Activated T-helper 17 cell treated with anti-CD3 and anti-CD28 coated beads, Interleukin-2, amount 50 U/mL, for 72 hours (primary cell): ENCODE measurements at regions not wholly inside any gene's neighbourhood (a gene's known extent, or its start where the extent isn't known, plus 50 kb on each side); places are given as distances from the start of the nearest gene placed in this dataset.
"Not testable (repeated sequence)": the region's sequence is repeated elsewhere in the genome, so short reads cannot be mapped to it uniquely, and the experiment has no call there.

Experiments
- ATAC-seq: fragments of 150-1000 bp; cut with Tn5 transposase; replicated peaks from 2 replicates; pipeline ENCODE4 v1.10.0; 2021; ENCODE audit warnings: mild to moderate bottlenecking, moderate library complexity
- H3K27ac Mint-ChIP-seq: one replicate; pipeline ENCODE4 v1.8.0; 2022; ENCODE audit warnings: mixed read lengths
- H3K27me3 Mint-ChIP-seq: one replicate; pipeline ENCODE4 v1.8.0; 2022; ENCODE audit warnings: mixed read lengths
- H3K36me3 Mint-ChIP-seq: one replicate; pipeline ENCODE4 v1.8.0; 2022; ENCODE audit warnings: low read depth, mild to moderate bottlenecking, mixed read lengths
- H3K4me1 Mint-ChIP-seq: one replicate; pipeline ENCODE4 v1.8.0; 2022; ENCODE audit warnings: mixed read lengths
- H3K4me3 Mint-ChIP-seq: one replicate; pipeline ENCODE4 v1.8.0; 2022; ENCODE audit warnings: mild to moderate bottlenecking, mixed read lengths
- H3K9me3 Mint-ChIP-seq: one replicate; pipeline ENCODE4 v1.8.0; 2022; ENCODE audit warnings: mixed read lengths

- no peaks in the 10 kb centered on the region for H3K27me3 Mint-ChIP-seq
- ATAC-seq, result no peak
- no peak overlapping the region for H3K27ac Mint-ChIP-seq
- peaks cover 5% of the 10 kb centered on the region for H3K9me3 Mint-ChIP-seq
- no peak overlapping the region for H3K4me3 Mint-ChIP-seq
- no peaks in the 10 kb centered on the region for H3K36me3 Mint-ChIP-seq
- H3K4me1 Mint-ChIP-seq, result peaks cover 20% of the 10 kb centered on the region
Observed at GRCh38 chr1:221991221-221991620, 249.3 kb upstream of the DUSP10 start.

- ATAC-seq, result no peak
- Mint-ChIP-seq H3K4me1 (peaks cover 14% of the 10 kb centered on the region), H3K27ac (no peak overlapping the region), H3K9me3 (peaks cover 5% of the 10 kb centered on the region), H3K4me3 (no peak overlapping the region), H3K27me3 (no peaks in the 10 kb centered on the region), H3K36me3 (no peaks in the 10 kb centered on the region)
Observed at GRCh38 chr1:221989741-221990140, 247.9 kb upstream of the DUSP10 start.

DNA sequence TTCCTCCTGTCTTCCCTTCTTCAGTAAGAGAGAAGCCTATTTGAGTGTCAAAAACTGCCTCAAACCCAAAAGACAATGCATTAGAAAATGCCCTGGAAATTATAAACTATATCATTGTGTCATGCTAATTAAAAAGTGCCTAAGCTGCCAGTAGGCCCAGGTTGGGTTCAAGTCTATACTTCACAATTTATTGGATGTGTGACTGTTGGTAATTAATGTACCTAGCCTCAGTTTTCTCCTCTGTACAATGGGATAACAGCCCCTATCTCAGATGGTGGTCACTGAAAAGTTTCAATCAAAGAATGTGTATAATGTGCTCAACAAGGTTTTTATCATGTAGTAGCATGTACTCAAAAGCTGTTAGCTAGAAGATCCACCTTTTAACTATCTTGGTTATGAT, 246.9 kb upstream of the DUSP10 start:
- Mint-ChIP-seq H3K27ac (no peak overlapping the region), H3K27me3 (no peaks in the 10 kb centered on the region), H3K36me3 (no peaks in the 10 kb centered on the region), H3K9me3 (peaks cover 5% of the 10 kb centered on the region), H3K4me1 (peaks cover 12% of the 10 kb centered on the region), H3K4me3 (no peak overlapping the region)
- ATAC-seq, result no peak

DNA sequence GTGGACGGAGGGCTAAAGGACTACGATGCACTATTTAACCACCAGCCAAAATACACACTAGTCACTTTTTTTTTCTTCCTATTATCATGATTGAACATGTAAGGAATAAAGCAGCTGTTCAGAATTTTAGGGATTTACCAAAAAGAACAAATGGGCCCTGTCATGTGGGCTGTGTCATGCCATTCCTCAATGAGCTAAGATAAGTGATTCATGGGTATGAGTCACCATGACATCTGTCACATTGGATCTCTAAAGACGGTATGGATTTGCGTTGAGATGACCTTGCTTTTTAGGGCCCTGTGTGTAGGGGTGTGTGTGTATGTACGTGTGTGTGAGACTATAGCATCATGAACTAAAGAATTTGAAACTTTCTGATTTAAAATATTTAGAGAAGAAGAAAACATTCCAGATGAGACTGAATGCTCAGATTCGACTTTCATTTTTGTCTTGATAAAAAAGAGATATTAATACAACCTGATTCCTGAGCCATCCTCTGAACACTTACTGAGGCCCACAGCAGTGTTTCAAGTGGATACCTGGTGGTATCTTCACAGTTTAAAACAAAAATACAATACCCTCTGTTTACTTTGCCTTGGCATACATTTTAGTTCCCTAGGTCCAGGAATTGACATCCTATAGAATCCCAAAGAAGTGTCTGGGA, 246.1 kb upstream of the DUSP10 start:
- Mint-ChIP-seq H3K4me1 (peaks cover 12% of the 10 kb centered on the region), H3K9me3 (peaks cover 5% of the 10 kb centered on the region), H3K4me3 (no peak overlapping the region), H3K36me3 (no peaks in the 10 kb centered on the region), H3K27ac (no peak overlapping the region), H3K27me3 (peaks cover 8% of the 10 kb centered on the region)
- ATAC-seq, result peak; percentile 71

- ATAC-seq, result no peak
- peaks cover 5% of the 10 kb centered on the region for H3K9me3 Mint-ChIP-seq
Observed at GRCh38 chr1:221983444-221983843, 241.6 kb upstream of the DUSP10 start.

DNA sequence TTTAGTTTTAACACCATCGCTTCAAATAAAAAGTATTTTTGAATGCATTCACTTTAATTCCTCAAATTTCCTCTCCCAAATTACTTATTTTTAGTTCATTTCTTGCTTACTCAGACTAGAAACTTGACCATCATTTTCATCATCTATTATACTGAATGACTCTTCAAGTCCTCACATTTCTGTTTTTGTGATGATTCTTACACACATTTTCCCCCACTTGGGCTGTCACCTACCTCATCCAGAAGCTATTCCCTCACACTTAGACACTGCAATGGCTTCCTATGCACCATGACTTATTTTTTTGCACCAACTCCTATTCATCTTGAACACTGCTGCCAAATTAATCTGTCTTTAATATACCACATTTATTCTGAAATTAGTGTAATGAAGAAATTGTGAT, 239.6 kb upstream of the DUSP10 start:
- Mint-ChIP-seq H3K27me3 (peaks cover 8% of the 10 kb centered on the region), H3K27ac (no peak overlapping the region), H3K36me3 (no peaks in the 10 kb centered on the region), H3K4me3 (no peak overlapping the region), H3K9me3 (no peaks in the 10 kb centered on the region), H3K4me1 (no peaks in the 10 kb centered on the region)
- no peak for ATAC-seq

More at GRCh38 chr1:221983444-221983843, 241.6 kb upstream of the DUSP10 start:
- Mint-ChIP-seq H3K4me1 (no peaks in the 10 kb centered on the region), H3K27ac (no peak overlapping the region), H3K36me3 (no peaks in the 10 kb centered on the region), H3K4me3 (no peak overlapping the region), H3K27me3 (peaks cover 8% of the 10 kb centered on the region)

GRCh38 chr1:221979444-221980032, 237.6 kb upstream of the DUSP10 start:
- Mint-ChIP-seq H3K36me3 (no peaks in the 10 kb centered on the region), H3K27me3 (peaks cover 8% of the 10 kb centered on the region), H3K27ac (no peak overlapping the region), H3K4me1 (no peaks in the 10 kb centered on the region), H3K9me3 (no peaks in the 10 kb centered on the region), H3K4me3 (no peak overlapping the region)
- no peak for ATAC-seq

GRCh38 chr1:221978631-221979334, 236.9 kb upstream of the DUSP10 start:
- not testable (repeated sequence) for H3K27me3 Mint-ChIP-seq, H3K9me3 Mint-ChIP-seq, H3K4me3 Mint-ChIP-seq, H3K4me1 Mint-ChIP-seq, H3K36me3 Mint-ChIP-seq, H3K27ac Mint-ChIP-seq, ATAC-seq

DNA sequence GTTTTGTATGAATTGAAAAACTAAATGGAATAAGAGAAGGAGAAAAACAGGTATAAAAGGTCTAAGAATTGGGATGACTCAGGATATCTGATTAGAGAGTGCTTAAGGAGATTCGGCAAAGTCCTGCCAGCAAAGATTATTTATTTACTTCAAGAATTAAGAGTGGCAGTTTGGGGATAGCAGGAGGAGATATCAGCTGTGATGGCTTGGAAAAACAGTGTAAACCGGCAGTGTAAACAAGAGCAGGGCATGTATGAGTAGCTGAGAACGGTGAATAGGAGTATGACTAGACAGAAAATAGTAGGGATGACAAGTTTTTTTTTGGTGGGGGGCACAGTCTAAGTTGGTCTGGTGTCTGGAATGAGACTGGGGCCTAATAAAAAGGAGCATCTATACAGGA, 231.9 kb upstream of the DUSP10 start:
- not testable (repeated sequence) for H3K36me3 Mint-ChIP-seq, ATAC-seq, H3K27me3 Mint-ChIP-seq, H3K9me3 Mint-ChIP-seq, H3K4me3 Mint-ChIP-seq, H3K4me1 Mint-ChIP-seq, H3K27ac Mint-ChIP-seq

DNA sequence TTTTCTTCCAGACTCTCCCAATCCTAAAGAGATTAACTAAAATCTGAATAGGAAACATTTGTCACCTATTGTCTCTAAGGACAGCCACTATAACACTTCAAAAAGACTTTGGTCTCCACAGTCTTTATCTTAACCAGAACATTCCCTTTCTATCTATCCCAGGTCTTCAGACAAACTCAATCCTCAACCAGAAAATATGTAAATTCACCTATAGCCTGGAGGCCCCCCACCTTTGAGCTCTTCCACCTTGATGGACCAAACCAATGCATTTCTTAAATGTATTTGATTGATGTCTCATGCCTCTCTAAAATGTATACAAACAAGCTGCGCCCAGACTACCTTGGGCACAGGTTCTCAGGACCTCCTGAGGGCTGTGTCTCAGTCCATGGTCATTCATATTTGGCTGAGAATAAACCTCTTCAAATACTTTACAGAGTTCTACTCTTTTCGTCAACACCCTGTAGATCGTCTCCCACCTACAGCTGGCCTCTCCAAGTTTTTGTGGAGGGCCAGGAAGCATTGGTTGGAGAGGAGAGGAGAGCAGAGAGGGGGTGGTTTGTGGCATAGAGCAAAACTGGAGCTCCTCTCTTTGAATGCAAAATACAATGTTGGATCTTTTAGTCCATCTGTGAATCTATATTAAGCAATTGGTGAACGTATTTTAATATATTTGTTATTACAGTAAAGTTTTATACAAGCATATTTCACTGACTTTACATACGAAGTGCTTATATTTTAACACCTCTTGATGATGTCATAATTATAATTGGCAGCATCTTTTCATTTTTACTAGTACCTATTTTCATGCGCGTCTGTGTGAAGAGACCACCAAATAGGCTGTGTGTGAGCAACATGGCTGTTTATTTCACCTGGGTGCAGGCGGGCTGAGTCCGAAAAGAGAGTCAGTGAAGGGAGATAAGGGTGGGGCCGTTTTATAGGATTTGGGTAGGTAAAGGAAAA, 230.7 kb upstream of the DUSP10 start:
- Mint-ChIP-seq H3K27me3 (no peaks in the 10 kb centered on the region), H3K4me1 (no peaks in the 10 kb centered on the region), H3K9me3 (no peaks in the 10 kb centered on the region), H3K27ac (no peak overlapping the region), H3K4me3 (no peak overlapping the region), H3K36me3 (no peaks in the 10 kb centered on the region)
- ATAC-seq, result no peak

- not testable (repeated sequence) for H3K4me1 Mint-ChIP-seq, H3K9me3 Mint-ChIP-seq, H3K27me3 Mint-ChIP-seq, H3K36me3 Mint-ChIP-seq, H3K4me3 Mint-ChIP-seq, ATAC-seq, H3K27ac Mint-ChIP-seq
Observed at GRCh38 chr1:221971035-221971434, 229.1 kb upstream of the DUSP10 start.

DNA sequence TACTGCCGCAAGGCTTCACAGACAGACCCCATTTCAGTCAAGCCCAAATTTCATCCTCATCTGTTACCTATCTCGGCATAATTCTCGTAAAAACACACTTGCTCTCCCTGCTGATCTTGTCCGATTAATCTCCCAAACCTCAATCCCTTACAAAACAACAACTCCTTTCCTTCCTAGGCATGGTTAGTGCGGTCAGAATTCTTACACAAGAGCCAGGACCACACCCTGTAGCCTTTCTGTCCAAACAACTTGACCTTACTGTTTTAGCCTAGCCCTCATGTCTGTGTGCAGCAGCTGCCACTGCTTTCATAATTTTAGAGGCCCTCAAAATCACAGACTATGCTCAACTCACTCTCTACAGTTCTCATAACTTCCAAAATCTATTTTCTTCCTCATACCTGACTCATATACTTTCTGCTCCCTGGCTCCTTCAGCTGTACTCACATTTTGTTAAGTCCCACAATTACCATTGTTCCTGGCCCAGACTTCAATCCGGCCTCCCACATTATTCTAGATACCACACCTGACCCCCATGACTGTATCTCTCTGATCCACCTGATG, 227.5 kb upstream of the DUSP10 start:
- not testable (repeated sequence) for H3K36me3 Mint-ChIP-seq, H3K4me1 Mint-ChIP-seq, H3K4me3 Mint-ChIP-seq, H3K9me3 Mint-ChIP-seq, ATAC-seq, H3K27ac Mint-ChIP-seq, H3K27me3 Mint-ChIP-seq

DNA sequence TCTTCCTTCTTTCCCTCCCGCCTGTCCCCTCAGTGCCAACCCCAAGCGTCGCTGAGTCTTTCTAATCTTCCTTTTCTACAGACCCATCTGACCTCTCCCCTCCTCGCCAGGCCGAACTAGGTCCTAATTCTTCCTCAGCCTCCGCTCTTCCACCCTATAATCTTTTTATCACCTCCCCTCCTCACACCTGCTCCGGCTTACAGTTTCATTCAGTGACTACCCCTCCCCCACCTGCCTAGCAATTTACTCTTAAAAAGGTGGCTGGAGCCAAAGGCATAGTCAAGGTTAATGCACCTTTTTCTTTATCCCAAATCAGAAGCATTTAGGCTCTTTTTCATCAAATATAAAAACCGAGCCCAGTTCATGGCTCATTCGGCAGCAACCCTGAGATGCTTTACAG, 225.6 kb upstream of the DUSP10 start:
- H3K4me1 Mint-ChIP-seq, H3K36me3 Mint-ChIP-seq, H3K9me3 Mint-ChIP-seq, H3K4me3 Mint-ChIP-seq, H3K27ac Mint-ChIP-seq, ATAC-seq, H3K27me3 Mint-ChIP-seq: not testable (repeated sequence)

DNA sequence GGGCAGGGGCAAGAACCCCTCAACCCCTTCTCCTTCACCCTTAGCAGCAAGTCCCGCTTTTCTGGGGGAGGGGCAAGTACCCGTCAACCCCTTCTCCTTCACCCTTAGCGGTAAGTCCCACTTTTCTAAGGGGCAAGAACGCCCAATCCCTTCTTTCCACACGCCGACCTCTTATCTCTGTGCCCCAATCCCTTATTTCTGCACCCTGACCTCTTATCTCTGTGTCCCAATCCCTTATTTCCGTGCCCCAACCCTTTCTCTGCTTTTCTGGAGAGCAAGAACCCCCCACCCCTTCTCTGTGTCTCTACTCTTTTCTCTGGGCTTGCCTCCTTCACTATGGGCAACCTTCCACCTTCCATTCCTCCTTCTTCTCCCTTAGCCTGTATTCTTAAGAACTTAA, 225.0 kb upstream of the DUSP10 start:
- not testable (repeated sequence) for ATAC-seq, H3K27ac Mint-ChIP-seq, H3K4me1 Mint-ChIP-seq, H3K27me3 Mint-ChIP-seq, H3K9me3 Mint-ChIP-seq, H3K36me3 Mint-ChIP-seq, H3K4me3 Mint-ChIP-seq
